Erythroblast (primary cell): ENCODE measurements at regions not wholly inside any gene's neighbourhood (a gene's known extent, or its start where the extent isn't known, plus 50 kb on each side); places are given as distances from the start of the nearest gene placed in this dataset.

Experiments
- GATA1 ChIP-seq: IDR thresholded peaks from 2 replicates; pipeline ENCODE4 v1.6.1; 2011; ENCODE audit warnings: low read depth, mild to moderate bottlenecking, control low read depth, low read length, moderate library complexity
- POLR2A ChIP-seq: IDR thresholded peaks from 2 replicates; pipeline ENCODE4 v1.6.1; 2011; ENCODE audit warnings: mild to moderate bottlenecking, low read length

DNA sequence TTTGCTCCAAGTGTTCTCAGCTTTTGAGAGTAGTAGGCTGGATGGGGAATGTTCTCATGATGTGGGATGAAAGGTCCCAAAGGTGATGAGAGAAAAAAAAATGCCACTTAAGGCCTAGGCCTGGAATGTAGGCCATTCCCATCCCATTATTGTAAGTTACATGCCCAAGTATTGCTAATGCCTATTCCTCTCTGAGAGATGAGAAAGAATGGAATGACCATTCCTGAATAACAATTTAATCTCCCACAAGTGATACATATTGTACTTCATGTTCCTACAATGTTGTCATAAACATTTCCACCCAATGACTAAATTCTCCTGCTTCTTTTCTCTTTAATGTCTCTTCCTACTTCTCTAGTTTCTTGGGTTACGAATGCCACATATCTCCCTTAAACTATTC is 102.8 kb upstream of the KCNJ16 start:
- TF ChIP-seq POLR2A (no peak), GATA1 (no peak)
